CD1c-positive myeloid dendritic cell (primary cell): ENCODE measurements at regions not wholly inside any gene's neighbourhood (a gene's known extent, or its start where the extent isn't known, plus 50 kb on each side); places are given as distances from the start of the nearest gene placed in this dataset.

Source experiments
- DNase-seq: peaks from one replicate; pipeline ENCODE4 v3.0.0-alpha.2; 2016; ENCODE audit errors: extremely low spot score

DNA sequence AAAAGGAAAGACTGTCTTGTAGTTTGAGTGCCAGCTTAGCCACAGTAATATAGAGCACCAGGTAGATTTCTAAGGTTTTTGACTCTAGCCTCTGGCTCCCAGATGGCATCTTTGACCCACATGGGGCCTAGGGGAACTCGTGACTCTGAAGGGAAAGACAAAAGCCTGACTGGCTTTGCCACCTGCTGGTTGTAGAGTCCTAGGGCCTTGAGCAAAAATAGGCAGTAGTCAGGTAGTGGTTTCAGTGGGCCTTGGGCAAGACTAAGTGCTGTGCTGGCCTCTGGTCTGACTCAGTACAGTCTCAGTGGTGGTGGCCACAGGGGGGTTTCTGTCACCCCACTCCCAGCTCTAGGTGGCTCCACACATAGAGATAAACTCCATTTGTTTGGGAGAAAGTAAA is 349.4 kb downstream of the FAM181B start:
- no peak for DNase-seq

DNA sequence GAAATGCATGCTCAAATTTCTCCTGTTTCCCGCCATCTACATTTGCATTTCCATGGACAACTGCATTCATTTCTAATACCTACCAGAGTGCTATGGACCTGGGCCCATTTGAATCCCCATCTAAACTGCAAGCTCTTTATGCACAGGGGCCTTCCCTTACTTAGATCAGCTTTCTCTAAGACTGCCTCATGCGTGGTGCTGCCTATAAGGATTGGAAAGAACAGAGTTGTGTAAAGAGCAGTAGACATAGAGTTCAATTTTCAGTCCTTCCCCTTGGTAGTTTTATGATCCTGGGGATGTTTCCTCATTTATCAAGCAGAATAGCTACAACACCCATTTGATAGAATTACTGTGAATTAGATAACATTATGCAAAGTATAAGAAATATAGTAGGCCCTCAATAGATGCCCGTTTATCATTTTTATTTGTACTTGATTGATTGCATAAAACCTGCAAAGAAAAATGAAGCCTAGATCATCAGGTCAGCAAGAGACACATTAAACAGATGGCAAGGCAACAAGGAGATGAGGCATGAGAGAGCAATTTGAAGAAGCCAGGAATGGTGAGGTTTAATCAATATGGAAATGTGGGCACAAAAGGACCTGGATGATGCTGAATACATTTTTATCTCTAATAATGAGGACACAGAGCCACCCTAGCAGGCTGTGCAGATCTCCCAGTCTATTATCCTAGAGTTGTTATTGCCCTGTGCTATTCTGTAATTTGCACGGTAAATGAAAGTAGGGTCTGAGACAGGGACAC is 359.7 kb downstream of the FAM181B start:
- DNase-seq: no peak

DNA sequence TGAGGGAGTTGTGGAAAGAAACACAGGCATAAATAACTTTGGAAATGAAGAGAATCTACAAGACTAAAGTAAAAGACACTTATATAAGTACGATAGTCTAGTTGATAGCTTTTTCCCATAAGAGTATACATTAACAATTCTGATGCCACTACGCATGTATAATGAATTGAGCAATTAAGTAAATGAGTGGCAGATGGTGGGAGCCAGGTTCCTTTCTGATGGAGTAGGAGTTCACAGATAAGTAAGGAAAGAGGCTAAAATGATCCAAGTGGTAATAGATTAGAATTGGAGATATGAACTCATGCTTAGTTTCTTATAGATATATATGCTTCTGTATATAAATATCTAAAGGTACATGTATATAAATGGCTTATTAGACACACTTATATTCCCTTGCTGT is 368.3 kb downstream of the FAM181B start:
- DNase-seq: no peak

DNA sequence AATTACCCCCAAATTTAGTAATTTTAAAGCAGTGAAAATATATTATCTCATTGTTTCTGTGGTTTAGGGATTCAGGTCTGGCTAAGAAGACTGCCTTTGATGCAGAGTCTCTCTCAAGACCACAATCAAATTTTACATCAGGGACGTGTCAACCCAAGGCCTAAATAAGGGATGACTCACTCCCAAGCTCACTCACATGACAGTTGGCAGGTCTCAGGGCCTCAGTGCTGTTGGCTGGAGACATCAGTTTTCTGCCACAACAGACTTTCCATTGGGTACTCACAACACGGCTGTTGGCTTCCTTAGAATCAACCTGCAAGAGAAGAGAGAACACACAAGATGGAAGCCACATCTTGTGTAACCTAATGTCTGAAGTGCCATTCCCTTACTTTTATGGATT is 377.3 kb downstream of the FAM181B start:
- no peak for DNase-seq

DNA sequence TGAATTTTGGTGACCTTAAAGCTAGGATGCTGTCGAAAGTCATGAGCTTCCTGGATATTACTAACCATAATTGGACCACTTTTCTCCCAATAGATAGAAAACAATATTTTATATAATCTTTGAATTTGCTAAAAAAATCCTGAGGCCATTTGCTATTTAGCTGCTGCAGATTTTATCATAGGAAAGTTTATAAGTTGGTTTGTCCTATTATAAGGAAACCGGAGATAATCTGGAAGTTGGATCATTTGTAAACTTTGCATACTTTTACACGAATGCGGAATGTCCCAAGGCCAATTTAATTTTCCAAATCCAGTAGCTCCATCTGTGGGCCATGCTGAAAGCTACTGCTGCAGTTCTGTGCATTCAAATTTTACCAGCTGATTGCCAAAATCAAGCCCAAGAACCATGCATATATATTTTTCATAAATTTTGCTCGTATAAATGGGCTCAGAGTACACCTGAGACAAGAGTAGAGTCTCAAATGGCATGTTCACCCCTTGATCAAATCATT is 378.3 kb downstream of the FAM181B start:
- DNase-seq: no peak

DNA sequence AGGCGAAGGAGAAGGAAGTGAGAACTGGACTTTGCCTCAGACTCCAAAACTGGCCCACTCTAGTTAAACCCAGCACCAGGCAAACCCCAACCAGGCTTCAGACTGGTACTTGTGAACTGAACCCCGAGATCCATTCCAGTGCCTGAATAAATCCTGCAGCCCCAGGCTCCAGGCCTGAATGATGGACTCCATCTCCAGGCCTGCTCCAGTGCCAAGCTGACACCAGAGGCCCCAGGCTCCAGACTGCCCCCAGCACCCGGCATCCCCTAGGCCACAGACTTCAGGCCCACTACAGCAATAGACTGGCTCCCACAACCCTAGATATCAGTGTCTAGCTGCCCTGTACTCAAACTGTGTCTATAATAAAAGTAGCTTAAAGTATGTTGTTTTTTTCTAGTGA is 406.8 kb downstream of the FAM181B start:
- DNase-seq: no peak

DNA sequence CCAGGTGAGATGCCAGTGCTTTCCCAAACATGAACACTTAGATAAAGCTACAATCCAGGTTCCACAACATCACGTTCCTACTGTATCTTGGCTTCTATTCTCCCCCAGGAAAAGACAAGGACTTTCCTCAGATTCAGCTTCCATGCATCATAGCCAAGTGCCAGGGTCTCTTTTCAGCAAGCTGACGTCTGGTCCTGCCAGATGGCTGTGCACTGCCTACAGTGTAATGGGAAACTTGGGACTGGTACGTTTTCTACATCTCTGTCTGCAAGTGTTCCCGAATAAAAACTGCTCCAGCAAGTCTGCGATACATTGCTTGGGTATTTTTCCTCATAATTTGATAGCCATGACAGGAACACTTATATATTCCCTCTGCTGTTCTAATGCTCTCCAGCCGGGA is 412.5 kb downstream of the FAM181B start:
- DNase-seq: no peak

DNA sequence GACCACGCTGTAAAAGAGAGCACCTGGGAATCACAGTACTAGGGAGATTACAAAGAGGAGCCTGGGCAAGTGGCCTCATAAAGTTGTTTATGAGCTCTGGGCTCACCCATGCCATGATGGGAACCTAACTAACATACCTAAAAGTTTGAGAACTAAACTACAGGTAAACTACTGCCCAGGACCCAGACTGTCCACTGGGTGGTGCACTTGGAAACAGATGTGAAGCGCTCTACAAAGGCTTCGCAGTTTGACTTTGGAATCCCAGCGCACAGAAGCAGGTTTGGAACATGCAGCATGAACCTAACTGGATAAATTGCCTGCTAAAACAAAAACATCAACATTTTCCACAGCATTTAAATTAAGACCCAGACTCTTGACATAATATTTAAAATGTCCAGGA is 418.6 kb downstream of the FAM181B start:
- no peak for DNase-seq

DNA sequence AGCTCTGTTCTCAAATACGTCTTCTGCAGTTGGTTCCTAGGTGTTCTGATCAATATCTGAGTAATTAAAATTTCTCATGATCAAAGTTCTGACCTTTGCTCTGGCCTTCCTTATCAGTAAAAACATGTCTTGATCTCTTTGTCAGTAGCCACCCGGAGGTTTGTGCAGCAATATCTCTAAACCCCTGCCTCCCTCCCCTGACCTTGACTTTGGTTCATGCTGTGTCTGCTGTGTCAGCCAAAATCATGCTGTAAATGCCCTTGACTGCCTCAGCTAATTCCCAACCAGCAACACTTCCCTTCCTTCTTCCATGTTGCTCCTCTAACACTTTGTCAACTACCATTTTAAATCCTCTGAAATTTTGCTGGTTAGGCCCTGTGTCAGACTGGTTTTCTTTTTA is 424.7 kb downstream of the FAM181B start:
- no peak for DNase-seq

DNA sequence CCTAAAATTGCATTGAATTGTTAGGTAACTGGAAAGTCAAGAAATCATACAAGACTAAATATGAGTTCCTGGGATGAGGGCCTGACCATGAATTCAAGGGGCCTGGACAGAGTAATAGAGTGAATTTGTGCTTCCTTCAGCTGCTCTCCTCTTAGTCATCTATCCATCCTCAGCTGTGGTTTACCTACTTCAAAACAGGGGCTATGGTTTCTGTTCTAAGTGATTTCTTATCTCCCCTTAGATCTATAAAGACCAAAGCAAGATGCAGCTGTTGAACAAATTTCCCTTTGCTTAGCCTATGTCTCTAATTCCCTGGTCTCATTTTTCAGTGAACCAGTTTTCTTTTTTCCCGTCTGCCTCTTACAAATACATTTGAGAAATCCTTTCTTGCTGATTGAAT is 428.5 kb downstream of the FAM181B start:
- DNase-seq: no peak

DNA sequence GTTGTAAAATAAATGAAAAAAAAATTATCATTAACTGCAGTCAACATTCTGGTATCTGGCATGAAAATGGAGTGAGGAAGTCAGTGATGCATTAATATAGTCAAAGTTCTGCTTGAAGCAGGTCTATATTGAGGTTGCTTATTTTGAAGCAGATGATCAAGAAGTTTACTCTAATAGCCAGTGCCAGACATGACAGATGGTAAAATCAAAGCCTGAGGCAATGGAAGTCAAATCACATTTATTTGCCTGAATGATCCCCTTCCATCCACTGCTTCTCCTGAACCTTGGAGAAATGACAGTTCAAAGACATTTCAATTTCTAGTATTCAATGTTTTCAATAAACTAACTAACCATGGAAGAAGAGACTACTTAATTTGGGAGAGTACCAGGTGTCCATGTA is 430.0 kb downstream of the FAM181B start:
- no peak for DNase-seq

DNA sequence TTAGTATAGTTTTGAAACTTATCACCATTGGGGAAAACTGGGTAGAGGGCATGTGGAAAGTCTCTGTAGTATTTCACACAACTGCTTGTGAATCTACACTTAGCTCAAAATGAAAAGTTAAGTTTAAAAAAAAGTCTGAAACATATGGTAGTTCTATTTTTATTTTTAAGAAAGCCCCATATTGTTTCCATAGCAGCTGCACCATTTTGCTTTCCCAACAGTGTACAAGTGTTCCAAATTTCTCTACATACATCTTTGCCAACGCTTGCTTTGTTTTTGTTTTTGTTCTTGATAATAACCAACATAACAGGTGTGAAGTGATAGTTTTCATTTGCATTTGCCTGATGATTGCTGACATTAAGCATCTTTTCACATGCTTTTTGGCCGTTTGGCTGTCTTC is 445.2 kb downstream of the FAM181B start:
- DNase-seq: no peak

DNA sequence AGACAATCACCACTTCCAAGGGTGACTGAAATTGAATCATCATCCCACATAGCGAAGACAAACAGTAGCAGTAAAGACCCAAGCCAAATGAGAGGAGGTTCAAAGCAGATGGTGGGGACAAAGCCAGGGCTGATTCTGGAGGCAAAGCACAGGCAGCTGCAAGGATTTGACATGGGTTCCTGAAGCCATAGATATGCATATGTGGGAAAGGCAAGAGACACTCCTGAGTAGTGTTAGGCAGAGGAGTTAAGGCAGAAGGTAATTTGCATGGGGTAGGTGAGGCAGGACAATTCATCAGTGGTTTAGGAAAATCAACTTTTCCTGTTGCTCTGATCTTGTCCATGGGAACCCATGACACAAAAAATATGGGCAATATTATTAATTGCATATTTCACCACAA is 462.8 kb downstream of the FAM181B start:
- DNase-seq: no peak

DNA sequence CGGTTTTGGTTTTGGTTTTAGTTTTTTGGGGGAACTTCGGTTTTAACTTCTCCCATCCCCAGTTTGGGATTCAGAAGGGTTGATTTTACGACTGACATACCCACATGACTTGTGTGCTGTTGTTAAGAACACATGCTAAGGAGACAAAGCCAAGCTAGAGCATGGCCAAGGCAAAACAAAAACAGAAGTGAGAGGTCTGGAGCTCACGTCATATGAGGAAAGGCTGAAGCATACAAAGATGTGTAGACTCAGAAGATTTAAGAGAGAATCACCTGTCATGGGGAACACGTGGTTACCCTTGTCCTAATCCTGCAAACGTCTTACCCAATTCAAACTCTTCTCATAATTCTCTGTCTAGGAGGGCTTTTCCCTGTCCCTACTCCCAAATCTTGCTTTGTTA is 465.0 kb downstream of the FAM181B start:
- no peak for DNase-seq

DNA sequence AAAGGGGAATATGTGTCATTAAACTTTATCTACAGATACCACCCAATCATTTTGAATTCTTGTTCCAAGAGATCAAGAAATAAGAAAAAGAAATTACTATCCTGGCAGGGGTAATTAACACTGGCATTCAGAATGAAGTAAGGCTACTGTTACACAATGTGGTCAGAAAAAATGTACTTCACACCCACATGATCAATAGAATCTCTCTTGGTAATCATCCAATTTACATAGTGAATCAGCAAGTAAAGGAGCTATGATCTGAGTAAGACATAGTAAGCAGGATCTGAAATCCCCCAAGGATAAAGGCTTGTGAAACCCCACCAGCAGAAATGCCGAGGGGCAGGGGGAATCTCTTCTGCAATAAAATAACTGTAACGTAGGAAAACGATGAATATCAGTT is 466.5 kb downstream of the FAM181B start:
- DNase-seq: no peak

DNA sequence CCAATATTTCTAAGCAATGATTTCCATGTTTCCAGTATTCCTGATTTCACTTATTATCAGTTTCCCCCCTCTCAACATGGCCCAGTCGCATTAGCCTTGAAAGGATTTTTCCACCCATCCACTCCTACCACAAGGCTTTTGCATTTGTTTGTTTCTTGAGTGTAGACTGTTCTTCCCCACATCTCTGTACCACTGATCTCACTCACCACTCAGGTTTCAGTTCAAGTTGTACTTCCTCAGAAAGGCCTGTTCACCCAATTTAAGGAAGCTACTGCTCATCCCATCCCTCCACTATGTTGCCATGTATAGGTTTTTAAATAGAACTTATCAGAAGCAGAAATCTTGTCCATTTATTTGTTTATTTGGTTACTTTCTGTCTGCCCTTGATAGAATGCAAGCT is 472.3 kb downstream of the FAM181B start:
- DNase-seq: no peak

DNA sequence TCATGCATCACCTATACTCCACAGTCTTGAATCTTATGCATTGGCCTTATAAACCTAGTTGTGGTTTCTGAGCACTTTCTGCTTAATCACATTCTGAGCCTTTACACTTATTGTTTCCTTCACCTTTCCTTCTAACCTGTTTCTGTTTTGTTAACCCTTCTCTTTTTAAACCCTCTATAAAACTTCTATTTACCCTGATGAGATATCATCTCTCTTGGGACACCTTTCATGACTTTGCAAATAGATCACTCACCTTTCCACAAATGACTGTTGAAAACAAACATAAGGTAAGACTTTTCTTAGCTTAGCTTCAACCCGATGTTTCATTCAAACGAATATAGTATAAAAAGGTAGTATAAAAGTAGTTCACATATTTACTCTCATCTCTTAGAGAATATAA is 483.6 kb downstream of the FAM181B start:
- DNase-seq: no peak

DNA sequence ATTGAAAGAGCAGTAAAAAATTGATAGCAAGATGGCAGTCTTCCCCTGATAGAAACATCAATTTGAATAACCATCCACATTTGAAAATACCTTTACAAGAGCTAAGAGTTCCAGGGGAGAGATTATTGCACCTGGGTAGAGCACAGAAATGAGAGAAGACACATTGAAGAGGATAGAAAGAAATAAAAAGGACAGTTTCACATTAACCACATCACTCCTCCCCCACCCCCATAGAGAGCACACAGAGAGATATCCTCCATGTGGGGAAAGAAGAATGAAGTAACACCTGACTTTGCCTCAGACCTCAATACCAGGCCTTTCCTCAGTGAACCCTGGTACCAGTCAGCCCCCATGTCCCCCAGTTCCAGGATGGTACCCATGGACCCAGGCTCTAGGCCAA is 486.7 kb downstream of the FAM181B start:
- no peak for DNase-seq

DNA sequence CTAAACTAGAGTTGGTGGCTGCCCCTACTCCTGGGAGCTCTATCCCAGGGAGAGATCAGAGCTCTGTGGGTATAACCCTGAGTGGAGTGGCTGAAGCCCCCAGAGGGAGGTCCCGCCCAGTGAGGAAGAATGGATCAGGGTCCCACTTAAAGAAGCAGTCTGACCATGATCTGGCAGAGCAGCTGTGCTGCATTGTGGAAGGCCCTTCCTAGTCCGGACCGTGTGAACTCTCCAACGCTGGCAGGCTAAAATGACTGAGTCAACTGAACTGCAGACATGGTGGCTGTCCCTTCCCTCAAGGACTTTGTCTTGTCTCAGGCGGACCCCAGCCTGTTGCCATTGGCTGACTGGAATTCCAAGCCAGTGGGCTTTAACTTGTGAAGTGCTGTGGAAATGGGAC is 494.2 kb downstream of the FAM181B start:
- no peak for DNase-seq

DNA sequence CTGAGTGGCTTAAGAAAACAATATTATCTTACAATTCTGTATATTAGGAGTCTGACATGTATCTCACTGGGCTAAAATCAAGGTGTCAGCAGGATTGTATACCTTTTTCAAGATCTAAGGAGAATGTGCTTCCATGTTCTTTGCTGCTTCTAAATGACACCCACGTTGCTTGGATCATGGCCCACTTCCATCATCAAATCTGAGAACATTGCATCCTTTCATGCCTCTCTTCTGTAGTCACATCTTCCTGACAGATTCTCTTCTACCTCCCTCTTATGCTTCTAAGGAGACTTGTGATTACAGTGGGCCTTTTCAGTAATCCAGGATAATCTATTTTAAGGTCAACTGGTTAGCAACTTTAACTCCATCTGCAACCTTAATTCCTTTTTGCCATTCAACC is 499.4 kb downstream of the FAM181B start:
- DNase-seq: no peak

DNA sequence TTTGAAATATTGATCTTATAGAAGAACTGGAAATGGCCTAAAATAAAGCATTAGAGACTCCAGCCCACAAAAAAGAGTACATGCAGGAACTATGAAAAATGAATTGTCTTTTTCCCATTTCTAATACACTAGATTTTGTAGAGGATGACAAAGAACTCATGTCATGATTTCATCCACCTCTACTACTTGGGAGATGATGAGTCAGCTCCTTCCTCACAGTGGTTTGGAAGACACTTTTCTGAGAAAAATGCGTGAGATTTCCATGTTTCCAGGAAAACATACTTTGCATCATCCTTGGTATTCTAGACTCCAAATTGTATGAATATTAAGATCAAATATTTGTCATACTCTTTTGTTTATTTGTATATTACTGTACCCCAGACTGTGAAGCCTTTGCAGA is 500.5 kb downstream of the FAM181B start:
- no peak for DNase-seq

DNA sequence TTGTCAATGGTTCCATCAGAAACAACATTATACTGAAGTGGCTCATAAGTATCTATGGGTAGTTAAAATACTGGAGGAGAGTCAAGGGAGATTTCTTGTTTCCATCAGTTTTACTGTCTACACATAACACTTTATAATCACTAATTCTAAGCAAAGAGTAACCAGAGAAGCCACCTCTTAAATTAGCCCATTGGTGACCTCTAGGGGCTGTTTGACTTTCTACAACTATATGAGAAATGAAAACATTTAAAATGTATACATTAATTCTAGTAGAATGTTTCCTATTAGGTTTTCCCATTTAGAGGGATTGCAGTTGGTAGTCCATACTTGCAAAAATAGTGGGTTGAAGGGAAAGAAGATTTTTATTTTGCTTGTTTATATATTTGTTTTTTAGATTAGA is 504.3 kb downstream of the FAM181B start:
- no peak for DNase-seq

DNA sequence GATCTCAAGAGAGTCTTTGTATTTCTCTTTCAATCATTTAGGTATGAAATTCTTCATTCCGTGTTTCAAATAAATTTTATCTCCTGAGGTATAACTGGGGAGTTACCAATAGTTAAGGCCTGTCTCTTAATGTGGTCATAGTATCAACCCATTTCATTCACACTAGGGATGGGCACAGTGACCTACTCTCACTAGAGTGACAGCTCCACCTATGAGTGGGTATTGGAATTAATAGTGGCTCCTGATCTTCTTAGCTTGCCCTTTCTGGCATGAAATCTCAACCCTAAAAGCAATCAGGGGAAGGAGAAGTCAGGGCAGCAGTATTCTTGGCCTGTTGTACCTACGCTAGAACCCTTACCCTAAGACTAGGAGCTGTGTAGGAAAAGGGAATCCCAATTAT is 507.7 kb downstream of the FAM181B start:
- DNase-seq: no peak

DNA sequence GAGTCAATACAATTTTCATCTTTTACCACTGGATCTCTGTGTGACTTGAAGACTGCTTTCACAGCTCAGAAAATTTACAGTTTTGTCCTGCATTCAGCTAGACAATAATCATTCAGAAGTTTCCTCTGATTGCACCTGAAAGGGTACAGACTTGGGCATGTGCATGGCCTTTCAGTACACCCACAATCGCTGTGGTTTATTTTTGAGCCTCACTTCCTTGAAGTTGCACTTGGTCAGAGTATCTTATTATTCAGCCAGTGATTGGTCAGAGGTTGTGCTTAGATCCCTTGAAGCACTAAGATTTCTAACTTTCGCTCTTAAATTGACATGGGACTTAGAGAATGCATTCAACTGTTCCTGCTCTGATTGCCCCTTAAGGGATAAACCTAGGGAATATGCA is 508.2 kb downstream of the FAM181B start:
- no peak for DNase-seq
